A673 (cell line): ENCODE measurements at regions not wholly inside any gene's neighbourhood (a gene's known extent, or its start where the extent isn't known, plus 50 kb on each side); places are given as distances from the start of the nearest gene placed in this dataset.

Experiments used
- EZH2 ChIP-seq: fragments of 200-600 bp; sonication (generic); IDR thresholded peaks from 2 replicates; pipeline ENCODE4 v1.6.1; 2017; ENCODE audit warnings: borderline replicate concordance, low read depth, mild to moderate bottlenecking, mixed read lengths, antibody characterized with exemption, low read length; ENCODE audit not compliant: poor library complexity, severe bottlenecking
- TF ChIP-seq, protein P1 (sequence below): fragments of 300-800, 200-600 bp; sonication (generic); conservative IDR thresholded peaks from 2 replicates; pipeline ENCODE4 v1.5.1; 2017; ENCODE audit warnings: low read depth, mild to moderate bottlenecking, antibody characterized with exemption, low read length, moderate library complexity, mixed read lengths

DNA sequence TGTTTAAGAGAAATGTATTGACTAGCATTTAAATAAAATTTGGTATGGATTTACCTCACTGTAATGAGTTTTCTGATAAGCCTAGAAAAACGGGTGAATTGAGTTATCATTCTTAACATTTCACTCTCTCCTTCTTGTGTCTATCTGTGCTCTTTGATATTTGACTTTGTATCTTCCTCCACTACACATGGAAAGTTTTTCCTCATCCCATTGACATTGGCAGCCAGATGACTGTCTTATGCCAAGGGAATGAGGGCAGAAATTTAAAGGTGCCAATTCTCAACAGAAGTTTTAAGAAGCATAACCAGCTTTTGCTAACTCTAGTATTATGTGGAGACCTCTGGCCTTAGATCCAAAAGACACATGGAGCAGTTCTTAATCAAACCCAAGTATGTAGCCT lies 376.6 kb downstream of the DSEL start:
- TF ChIP-seq, protein P1, sequence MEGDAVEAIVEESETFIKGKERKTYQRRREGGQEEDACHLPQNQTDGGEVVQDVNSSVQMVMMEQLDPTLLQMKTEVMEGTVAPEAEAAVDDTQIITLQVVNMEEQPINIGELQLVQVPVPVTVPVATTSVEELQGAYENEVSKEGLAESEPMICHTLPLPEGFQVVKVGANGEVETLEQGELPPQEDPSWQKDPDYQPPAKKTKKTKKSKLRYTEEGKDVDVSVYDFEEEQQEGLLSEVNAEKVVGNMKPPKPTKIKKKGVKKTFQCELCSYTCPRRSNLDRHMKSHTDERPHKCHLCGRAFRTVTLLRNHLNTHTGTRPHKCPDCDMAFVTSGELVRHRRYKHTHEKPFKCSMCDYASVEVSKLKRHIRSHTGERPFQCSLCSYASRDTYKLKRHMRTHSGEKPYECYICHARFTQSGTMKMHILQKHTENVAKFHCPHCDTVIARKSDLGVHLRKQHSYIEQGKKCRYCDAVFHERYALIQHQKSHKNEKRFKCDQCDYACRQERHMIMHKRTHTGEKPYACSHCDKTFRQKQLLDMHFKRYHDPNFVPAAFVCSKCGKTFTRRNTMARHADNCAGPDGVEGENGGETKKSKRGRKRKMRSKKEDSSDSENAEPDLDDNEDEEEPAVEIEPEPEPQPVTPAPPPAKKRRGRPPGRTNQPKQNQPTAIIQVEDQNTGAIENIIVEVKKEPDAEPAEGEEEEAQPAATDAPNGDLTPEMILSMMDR: no peak
- TF ChIP-seq EZH2: no peak
